ENCODE measurements at regions not wholly inside any gene's neighbourhood (a gene's known extent, or its start where the extent isn't known, plus 50 kb on each side); places are given as distances from the start of the nearest gene placed in this dataset.
A peak's percentile ranks its signal among the peaks of the same experiment; 100 is the strongest.

DNA sequence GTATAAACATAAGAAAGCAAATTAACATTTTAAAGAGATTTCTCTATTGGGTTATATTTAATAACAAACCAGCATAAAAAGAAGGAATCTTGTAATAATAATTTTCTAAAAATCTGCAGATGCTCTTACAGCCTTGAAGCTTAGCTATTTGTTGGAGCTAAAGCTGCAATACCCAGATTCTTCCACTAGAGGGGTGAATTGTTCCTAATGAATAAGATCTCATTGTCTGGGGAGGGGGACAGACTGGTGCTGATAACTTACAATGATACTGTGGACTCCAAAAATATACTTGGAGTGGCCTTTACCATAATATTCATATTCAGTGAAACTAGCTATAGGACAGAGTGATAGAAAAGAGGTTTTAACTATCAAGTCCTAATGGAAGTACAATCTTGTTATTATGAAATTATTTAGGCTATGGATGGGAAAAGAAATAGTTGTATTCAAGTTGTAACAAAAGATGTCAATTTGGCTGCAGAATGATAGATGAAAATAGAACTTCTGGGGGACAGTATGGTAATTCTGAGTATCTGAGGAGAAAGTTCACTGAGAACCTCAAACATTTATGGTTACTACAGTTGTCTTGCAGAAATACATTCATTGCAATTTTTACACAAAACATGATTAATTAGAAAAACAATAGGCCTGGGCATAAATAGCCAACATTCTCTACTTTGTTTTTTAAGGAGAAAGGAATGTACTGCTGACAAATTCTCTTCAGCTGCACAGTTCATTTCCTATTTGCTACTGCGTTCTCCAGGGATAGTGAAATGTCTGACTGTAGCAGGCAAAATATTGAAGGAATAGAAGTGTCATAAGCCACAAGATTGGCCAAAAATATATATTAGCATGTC lies 443.3 kb downstream of the GBA3 start:
- BruUV-seq (replicated peaks): no TSS peak
- H2AK5ac ChIP-seq (ENCODE audit: low read depth, low read length): no peak overlapping the region
- ChIA-PET CTCF (interaction anchor here (0.5 to 1.6 kb wide), 8 partner anchors 8 to 1741 kb away, joined by 3 to 7 read pairs (median 4); no protein-coding TSS in a partner anchor), POLR2A (ENCODE audit: unreplicated experiment) (no interaction called here)
- ATAC-seq (ENCODE audit: low read depth): 0 out of 2 replicates have a peak, but pooled peaks have one; percentile 46
- H3K36me3 ChIP-seq (ENCODE audit: control insufficient read depth, insufficient read depth, low read length): no peaks in the 10 kb centered on the region
- H3K4me3 ChIP-seq (ENCODE audit: insufficient read depth, low read depth, low read length): no peak overlapping the region
- dilution Hi-C loops (cut with HindIII; ENCODE audit: low sequenced_read_pairs, unreplicated experiment) (no loop called here), in situ Hi-C loops (cut with MboI; ENCODE audit: low sequenced_read_pairs) (loop anchor here (25.0 kb wide), 1 partner anchor 1301 kb away; no protein-coding TSS in a partner anchor), intact Hi-C loops (cut with micrococcal nuclease) (loop anchor here (2.0 kb wide), 1 partner anchor 1283 kb away; no protein-coding TSS in a partner anchor)
- no peak overlapping the region for H4K91ac ChIP-seq (ENCODE audit: insufficient read depth, low read depth, low read length)
- no peak overlapping the region for H4K5ac ChIP-seq (ENCODE audit: low read depth, low read length)
- H2BK120ac ChIP-seq (ENCODE audit: low read depth, low read length): no peak overlapping the region
- no peak overlapping the region for H3K9ac ChIP-seq (ENCODE audit: low read depth, low read length)
- H2AFZ ChIP-seq (replicated peaks; ENCODE audit: low read length, poor library complexity): no peak overlapping the region
- H2BK15ac ChIP-seq (ENCODE audit: low read depth, low read length): no peak overlapping the region
- H3K14ac ChIP-seq (replicated peaks; ENCODE audit: low read depth, low read length): no peak overlapping the region
- no peaks in the 10 kb centered on the region for H3K9me3 ChIP-seq (ENCODE audit: control insufficient read depth, insufficient read depth, low read length)
- H2AK9ac ChIP-seq (replicated peaks; ENCODE audit: low read depth, low read length, poor library complexity): no peak overlapping the region
- WGBS, 2 experiments (ENCODE audit: extremely low coverage in 2 of 2, insufficient read length in 1 of 2): no CpG with 5 or more reads among the region's 1 CpG
- no peaks in the 10 kb centered on the region for H3K4me1 ChIP-seq (ENCODE audit: control insufficient read depth, insufficient read depth, low read length)
- no peak overlapping the region for H3K18ac ChIP-seq (ENCODE audit: low read depth, low read length)
- H3K56ac ChIP-seq (ENCODE audit: extremely low read depth, insufficient read depth, low read length): no peak overlapping the region
- no peak overlapping the region for H3K4ac ChIP-seq (ENCODE audit: low read depth, low read length)
- no peaks in the 10 kb centered on the region for H3K9me1 ChIP-seq (ENCODE audit: insufficient read depth, low read length)
- H2BK20ac ChIP-seq (ENCODE audit: low read depth, low read length): no peak overlapping the region
- H2BK5ac ChIP-seq (ENCODE audit: low read depth, low read length, poor library complexity, severe bottlenecking): no peak overlapping the region
- H4K8ac ChIP-seq (ENCODE audit: low read depth in 2 of 2, low read length in 2 of 2): no peak overlapping the region
- no peaks in the 10 kb centered on the region for H3K79me1 ChIP-seq (ENCODE audit: low read depth in 1 of 2, low read length in 2 of 2)
- H3K23ac ChIP-seq (ENCODE audit: low read depth, low read length): no peak overlapping the region
- DNase-seq: peak; percentile 41
- no peak overlapping the region for H3K4me2 ChIP-seq (ENCODE audit: low read depth, low read length)
- H3K27me3 ChIP-seq (ENCODE audit: control insufficient read depth, insufficient read depth, low read length): no peaks in the 10 kb centered on the region
- no peak overlapping the region for H3K27ac ChIP-seq (ENCODE audit: insufficient read depth, low read length)
- TF ChIP-seq CEBPB (IDR thresholded peaks at IDR 0.05; ENCODE audit: low read depth, low read length) (no peak), FOS (IDR thresholded peaks at IDR 0.05; ENCODE audit: low read depth, low read length) (no peak), RAD21 (IDR thresholded peaks at IDR 0.05; ENCODE audit: low read length) (peak; percentile 42), MAFK (IDR thresholded peaks at IDR 0.05; ENCODE audit: low read depth, low read length) (no peak), POLR2A (IDR thresholded peaks at IDR 0.05; ENCODE audit: low read depth, low read length) (no peak), RFX5 (IDR thresholded peaks at IDR 0.05; ENCODE audit: low read depth, low read length) (no peak), BHLHE40 (IDR thresholded peaks at IDR 0.05; ENCODE audit: low read depth, low read length) (no peak), CHD1 (IDR thresholded peaks at IDR 0.05; ENCODE audit: low read depth, low read length) (no peak), NFE2L2 (IDR thresholded peaks at IDR 0.05; ENCODE audit: low read depth, low read length) (no peak), RCOR1 (IDR thresholded peaks at IDR 0.05; ENCODE audit: insufficient replicate concordance, low read length) (no peak), MXI1 (IDR thresholded peaks at IDR 0.05; ENCODE audit: borderline replicate concordance, low read depth, low read length) (no peak), SMC3 (IDR thresholded peaks at IDR 0.05; ENCODE audit: low read depth, low read length) (peak; percentile 40)
- TF ChIP-seq, protein P1, sequence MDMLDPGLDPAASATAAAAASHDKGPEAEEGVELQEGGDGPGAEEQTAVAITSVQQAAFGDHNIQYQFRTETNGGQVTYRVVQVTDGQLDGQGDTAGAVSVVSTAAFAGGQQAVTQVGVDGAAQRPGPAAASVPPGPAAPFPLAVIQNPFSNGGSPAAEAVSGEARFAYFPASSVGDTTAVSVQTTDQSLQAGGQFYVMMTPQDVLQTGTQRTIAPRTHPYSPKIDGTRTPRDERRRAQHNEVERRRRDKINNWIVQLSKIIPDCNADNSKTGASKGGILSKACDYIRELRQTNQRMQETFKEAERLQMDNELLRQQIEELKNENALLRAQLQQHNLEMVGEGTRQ (IDR thresholded peaks at IDR 0.05; ENCODE audit: low read depth, low read length): no peak
- TF ChIP-seq, protein P2, sequence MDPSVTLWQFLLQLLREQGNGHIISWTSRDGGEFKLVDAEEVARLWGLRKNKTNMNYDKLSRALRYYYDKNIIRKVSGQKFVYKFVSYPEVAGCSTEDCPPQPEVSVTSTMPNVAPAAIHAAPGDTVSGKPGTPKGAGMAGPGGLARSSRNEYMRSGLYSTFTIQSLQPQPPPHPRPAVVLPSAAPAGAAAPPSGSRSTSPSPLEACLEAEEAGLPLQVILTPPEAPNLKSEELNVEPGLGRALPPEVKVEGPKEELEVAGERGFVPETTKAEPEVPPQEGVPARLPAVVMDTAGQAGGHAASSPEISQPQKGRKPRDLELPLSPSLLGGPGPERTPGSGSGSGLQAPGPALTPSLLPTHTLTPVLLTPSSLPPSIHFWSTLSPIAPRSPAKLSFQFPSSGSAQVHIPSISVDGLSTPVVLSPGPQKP (IDR thresholded peaks at IDR 0.05; ENCODE audit: borderline replicate concordance, low read depth, low read length): no peak
- TF ChIP-seq, protein P3, sequence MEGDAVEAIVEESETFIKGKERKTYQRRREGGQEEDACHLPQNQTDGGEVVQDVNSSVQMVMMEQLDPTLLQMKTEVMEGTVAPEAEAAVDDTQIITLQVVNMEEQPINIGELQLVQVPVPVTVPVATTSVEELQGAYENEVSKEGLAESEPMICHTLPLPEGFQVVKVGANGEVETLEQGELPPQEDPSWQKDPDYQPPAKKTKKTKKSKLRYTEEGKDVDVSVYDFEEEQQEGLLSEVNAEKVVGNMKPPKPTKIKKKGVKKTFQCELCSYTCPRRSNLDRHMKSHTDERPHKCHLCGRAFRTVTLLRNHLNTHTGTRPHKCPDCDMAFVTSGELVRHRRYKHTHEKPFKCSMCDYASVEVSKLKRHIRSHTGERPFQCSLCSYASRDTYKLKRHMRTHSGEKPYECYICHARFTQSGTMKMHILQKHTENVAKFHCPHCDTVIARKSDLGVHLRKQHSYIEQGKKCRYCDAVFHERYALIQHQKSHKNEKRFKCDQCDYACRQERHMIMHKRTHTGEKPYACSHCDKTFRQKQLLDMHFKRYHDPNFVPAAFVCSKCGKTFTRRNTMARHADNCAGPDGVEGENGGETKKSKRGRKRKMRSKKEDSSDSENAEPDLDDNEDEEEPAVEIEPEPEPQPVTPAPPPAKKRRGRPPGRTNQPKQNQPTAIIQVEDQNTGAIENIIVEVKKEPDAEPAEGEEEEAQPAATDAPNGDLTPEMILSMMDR (conservative IDR thresholded peaks at IDR 0.05; ENCODE audit: low read depth, low read length): peak; percentile 51
- no peaks in the 10 kb centered on the region for H4K20me1 ChIP-seq (ENCODE audit: insufficient read depth, low read length)
